K562 (cell line): ENCODE measurements at regions not wholly inside any gene's neighbourhood (a gene's known extent, or its start where the extent isn't known, plus 50 kb on each side); places are given as distances from the start of the nearest gene placed in this dataset.

Source experiments
- ATAC-seq: fragments of 200-7000 bp; cut with Tn5 transposase; 3 replicates; pipeline ENCODE4 v1.9.1; 2020; ENCODE audit warnings: moderate library complexity
- BruUV-seq: library from RNA; stranded (reverse); fragments of 400-500 nt; replicated peaks from 2 replicates; lab custom pipeline; 2021; lab: Mats Ljungman, UMichigan
- CTCF ChIA-PET: fragments of 300-600 bp; formaldehyde crosslinking; extraction: SDS; loops from one replicate; lab custom pipeline; 2021; ENCODE audit warnings: low intra/inter-chr PET ratio; lab: Yijun Ruan, JAX
- POLR2A ChIA-PET: fragments of 300-600, 350-650 bp; sonication (Branson Sonifier 250); formaldehyde crosslinking; extraction: SDS; loops from one replicate; lab custom pipeline; 2021; ENCODE audit warnings: antibody characterized with exemption, inconsistent platforms; lab: Yijun Ruan, JAX
- DNase-seq, 4 experiments: peaks; one replicate each; pipeline versions ENCODE4 v3.0.0 to v3.0.0-alpha.2; 2011 to 2018; ENCODE audit warnings: low spot score in 3 of 4, mixed read lengths in 3 of 4; ENCODE audit errors: extremely low read depth in 1 of 4
- FAIRE-seq: peaks from 2 replicates; lab custom pipeline; 2011; peaks lifted over from hg19 to GRCh38; lab: Jason Lieb, UNC
- H2AFZ ChIP-seq: 2 replicates; pipeline ENCODE4 v1.6.0; 2011; ENCODE audit warnings: low read depth, low read length, control low read depth, inconsistent platforms
- H3K27ac ChIP-seq: fragments of 200-600 bp; 3 replicates; pipeline ENCODE4 v1.8.0; 2011; ENCODE audit warnings: low read depth, mild to moderate bottlenecking, control low read depth, inconsistent platforms, low read length, moderate library complexity, mixed read lengths; ENCODE audit errors: extremely low read depth
- H3K27me3 ChIP-seq, 2 experiments: fragments of 300-600 bp in 1 of 2; 2 replicates in 1 of 2; 3 replicates in 1 of 2; pipeline versions ENCODE4 v1.6.0 to v1.8.0; 2011; ENCODE audit warnings: inconsistent platforms in 2 of 2, low read length in 2 of 2, mild to moderate bottlenecking in 1 of 2, mixed read lengths in 1 of 2, moderate library complexity in 1 of 2; ENCODE audit not compliant: control insufficient read depth in 2 of 2, insufficient read depth in 2 of 2
- H3K36me3 ChIP-seq: fragments of 300-600 bp; 3 replicates; pipeline ENCODE4 v1.8.0; 2011; ENCODE audit warnings: mild to moderate bottlenecking, low read length, inconsistent platforms; ENCODE audit not compliant: control insufficient read depth, insufficient read depth
- H3K4me1 ChIP-seq, 2 experiments: fragments of 200-600 bp in 1 of 2; replicated peaks in 1 of 2; 2 replicates in 1 of 2; 3 replicates in 1 of 2; pipeline versions ENCODE4 v1.5.1 to v1.8.0; 2011; ENCODE audit warnings: inconsistent platforms in 2 of 2, low read length in 2 of 2, mild to moderate bottlenecking in 1 of 2, mixed read lengths in 1 of 2, moderate library complexity in 1 of 2; ENCODE audit not compliant: control insufficient read depth in 2 of 2, insufficient read depth in 2 of 2
- H3K4me2 ChIP-seq: 2 replicates; pipeline ENCODE4 v1.6.1; 2011; ENCODE audit warnings: low read length, control low read depth, inconsistent platforms, mixed read lengths; ENCODE audit not compliant: insufficient read depth
- H3K4me3 ChIP-seq: fragments of 200-600 bp; sonication (generic), shearing (Covaris generic); 2 replicates; pipeline ENCODE4 v1.5.1; 2016; ENCODE audit warnings: control low read depth, inconsistent platforms
- H3K79me2 ChIP-seq: fragments of 200-600 bp; 3 replicates; pipeline ENCODE4 v1.8.0; 2011; ENCODE audit warnings: low read length, inconsistent platforms; ENCODE audit not compliant: control insufficient read depth, insufficient read depth
- H3K9ac ChIP-seq, 2 experiments: 2 replicates each; pipeline versions ENCODE4 v1.6.0 to v1.6.1; 2011; ENCODE audit warnings: low read depth in 2 of 2, low read length in 2 of 2, control low read depth in 1 of 2, inconsistent platforms in 1 of 2, mild to moderate bottlenecking in 1 of 2, mixed read lengths in 1 of 2; ENCODE audit not compliant: insufficient read depth in 1 of 2
- H3K9me1 ChIP-seq: one replicate; pipeline ENCODE4 v1.6.0; 2011; ENCODE audit warnings: inconsistent platforms, mild to moderate bottlenecking, low read length, moderate library complexity; ENCODE audit not compliant: control insufficient read depth, insufficient read depth
- H3K9me3 ChIP-seq: replicated peaks from 2 replicates; pipeline ENCODE4 v1.5.1; 2011; ENCODE audit warnings: low read depth, low read length, inconsistent platforms; ENCODE audit not compliant: control insufficient read depth, insufficient read depth
- H4K20me1 ChIP-seq: replicated peaks from 2 replicates; pipeline ENCODE4 v1.6.1; 2011; ENCODE audit warnings: low read length, inconsistent platforms, mixed read lengths; ENCODE audit not compliant: control insufficient read depth, insufficient read depth
- CHD1 ChIP-seq: fragments of 200-600 bp; sonication (generic); IDR thresholded peaks from one replicate; pipeline ENCODE4 v1.6.1; 2012; ENCODE audit warnings: mild to moderate bottlenecking, moderate library complexity, low read length, inconsistent platforms
- MAFF ChIP-seq: IDR thresholded peaks from 2 replicates; pipeline ENCODE4 v1.6.1; 2012; ENCODE audit warnings: low read length, improper control_type of control experiment
- POLR2G ChIP-seq: fragments of 200-400 bp; formaldehyde crosslinking; IDR thresholded peaks from 2 replicates; pipeline ENCODE4 v1.6.1; 2017; ENCODE audit warnings: low read depth, mild to moderate bottlenecking, antibody characterized with exemption, low read length, moderate library complexity
- POLR2H ChIP-seq: IDR thresholded peaks from 2 replicates; pipeline ENCODE4 v1.6.1; 2016; ENCODE audit warnings: missing genetic modification characterization, low read depth, mild to moderate bottlenecking, control low read depth, missing compliant biosample characterization, moderate library complexity
- TAL1 ChIP-seq: fragments of 450-650 bp; IDR thresholded peaks from 2 replicates; pipeline ENCODE4 v1.6.1; 2016; ENCODE audit warnings: mild to moderate bottlenecking
- TCF3 ChIP-seq: sonication (generic); formaldehyde crosslinking; IDR thresholded peaks from 2 replicates; pipeline ENCODE4 v1.4.0; 2020; ENCODE audit warnings: mild to moderate bottlenecking, missing genetic modification reagents
- ZEB2 ChIP-seq: fragments of 450-650 bp; IDR thresholded peaks from 2 replicates; pipeline ENCODE4 v1.6.1; 2016
- ZSCAN32 ChIP-seq: fragments of 450-650 bp; formaldehyde crosslinking; IDR thresholded peaks from 2 replicates; pipeline ENCODE4 v1.4.0; 2020; ENCODE audit warnings: mild to moderate bottlenecking, moderate library complexity
- WGBS: fragments of 100-300 bp; shearing (Covaris generic); methylation state at CpG from one replicate; pipeline ENCODE4 v1.1.6; 2016; ENCODE audit warnings: low coverage, mixed read lengths; ENCODE audit not compliant: insufficient coverage; ENCODE audit errors: missing lambda C conversion rate; 5-methylcytosine and 5-hydroxymethylcytosine counted together
- in situ Hi-C: fragments of 300-500 bp; cut with MboI; formaldehyde crosslinking; loops from 4 replicates; pipeline ENCODE4 v1.15.0; 2018; ENCODE audit warnings: inconsistent platforms, mixed read lengths
- intact Hi-C: fragments of 100-400 bp; cut with micrococcal nuclease; formaldehyde crosslinking; loops from 2 replicates; pipeline ENCODE4 v1.14.2; 2022
- TF ChIP-seq, protein P1 (sequence below): sonication (generic); formaldehyde crosslinking; IDR thresholded peaks from 2 replicates; pipeline ENCODE4 v1.8.1; 2023; ENCODE audit warnings: missing genetic modification reagents, mild to moderate bottlenecking, borderline replicate concordance

DNA sequence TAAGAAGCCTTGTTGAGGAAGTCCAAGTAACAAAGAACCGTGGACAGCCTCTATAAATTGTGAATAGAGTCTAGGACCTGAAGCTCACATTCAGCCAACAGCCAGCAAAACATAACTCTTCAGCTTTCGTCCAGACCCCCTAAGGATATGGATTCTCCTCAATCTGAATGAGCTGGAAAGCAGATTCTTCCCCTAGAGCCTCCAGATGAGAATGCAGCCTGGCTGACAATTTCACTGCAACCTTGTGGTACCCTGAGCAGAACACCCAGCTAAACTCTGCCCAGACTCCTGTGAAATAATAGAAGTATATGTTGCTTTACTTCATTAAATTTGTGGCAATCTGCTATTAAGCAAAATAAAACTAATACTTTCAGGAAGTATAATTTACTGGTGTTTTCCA, 483.5 kb upstream of the SLC8A1 start:
- Histone ChIP-seq H3K4me2 (no peak overlapping the region), H3K9ac (no peak overlapping the region), H3K4me3 (no peak overlapping the region), H3K9me3 (no peaks in the 10 kb centered on the region), H3K9me1 (no peaks in the 10 kb centered on the region), H3K4me1 (no peaks in the 10 kb centered on the region), H2AFZ (no peak overlapping the region), H3K27ac (no peak overlapping the region), H4K20me1 (no peaks in the 10 kb centered on the region), H3K36me3 (no peaks in the 10 kb centered on the region), H3K79me2 (no peaks in the 10 kb centered on the region), H3K27me3 (no peaks in the 10 kb centered on the region)
- CTCF ChIA-PET = no interaction called here
- BruUV-seq = no TSS peak
- DNase-seq (no peak), FAIRE-seq (no peak), ATAC-seq (no peak)
- 0% methylated on average over 2 of the region's 2 CpGs for WGBS
- in situ Hi-C loops = no loop called here
- intact Hi-C loops = no loop called here
- TF ChIP-seq, protein P1, sequence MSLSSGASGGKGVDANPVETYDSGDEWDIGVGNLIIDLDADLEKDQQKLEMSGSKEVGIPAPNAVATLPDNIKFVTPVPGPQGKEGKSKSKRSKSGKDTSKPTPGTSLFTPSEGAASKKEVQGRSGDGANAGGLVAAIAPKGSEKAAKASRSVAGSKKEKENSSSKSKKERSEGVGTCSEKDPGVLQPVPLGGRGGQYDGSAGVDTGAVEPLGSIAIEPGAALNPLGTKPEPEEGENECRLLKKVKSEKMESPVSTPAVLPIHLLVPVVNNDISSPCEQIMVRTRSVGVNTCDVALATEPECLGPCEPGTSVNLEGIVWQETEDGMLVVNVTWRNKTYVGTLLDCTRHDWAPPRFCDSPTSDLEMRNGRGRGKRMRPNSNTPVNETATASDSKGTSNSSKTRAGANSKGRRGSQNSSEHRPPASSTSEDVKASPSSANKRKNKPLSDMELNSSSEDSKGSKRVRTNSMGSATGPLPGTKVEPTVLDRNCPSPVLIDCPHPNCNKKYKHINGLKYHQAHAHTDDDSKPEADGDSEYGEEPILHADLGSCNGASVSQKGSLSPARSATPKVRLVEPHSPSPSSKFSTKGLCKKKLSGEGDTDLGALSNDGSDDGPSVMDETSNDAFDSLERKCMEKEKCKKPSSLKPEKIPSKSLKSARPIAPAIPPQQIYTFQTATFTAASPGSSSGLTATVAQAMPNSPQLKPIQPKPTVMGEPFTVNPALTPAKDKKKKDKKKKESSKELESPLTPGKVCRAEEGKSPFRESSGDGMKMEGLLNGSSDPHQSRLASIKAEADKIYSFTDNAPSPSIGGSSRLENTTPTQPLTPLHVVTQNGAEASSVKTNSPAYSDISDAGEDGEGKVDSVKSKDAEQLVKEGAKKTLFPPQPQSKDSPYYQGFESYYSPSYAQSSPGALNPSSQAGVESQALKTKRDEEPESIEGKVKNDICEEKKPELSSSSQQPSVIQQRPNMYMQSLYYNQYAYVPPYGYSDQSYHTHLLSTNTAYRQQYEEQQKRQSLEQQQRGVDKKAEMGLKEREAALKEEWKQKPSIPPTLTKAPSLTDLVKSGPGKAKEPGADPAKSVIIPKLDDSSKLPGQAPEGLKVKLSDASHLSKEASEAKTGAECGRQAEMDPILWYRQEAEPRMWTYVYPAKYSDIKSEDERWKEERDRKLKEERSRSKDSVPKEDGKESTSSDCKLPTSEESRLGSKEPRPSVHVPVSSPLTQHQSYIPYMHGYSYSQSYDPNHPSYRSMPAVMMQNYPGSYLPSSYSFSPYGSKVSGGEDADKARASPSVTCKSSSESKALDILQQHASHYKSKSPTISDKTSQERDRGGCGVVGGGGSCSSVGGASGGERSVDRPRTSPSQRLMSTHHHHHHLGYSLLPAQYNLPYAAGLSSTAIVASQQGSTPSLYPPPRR (CRISPR knock-in tag) = no peak
- TF ChIP-seq TAL1 (no peak), CHD1 (no peak), MAFF (no peak), POLR2H (no peak), POLR2G (no peak), ZSCAN32 (no peak), ZEB2 (no peak), TCF3 (no peak)
- POLR2A ChIA-PET = no interaction called here
